ENCODE measurements at regions not wholly inside any gene's neighbourhood (a gene's known extent, or its start where the extent isn't known, plus 50 kb on each side); places are given as distances from the start of the nearest gene placed in this dataset.
A peak's percentile ranks its signal among the peaks of the same experiment; 100 is the strongest.

DNA sequence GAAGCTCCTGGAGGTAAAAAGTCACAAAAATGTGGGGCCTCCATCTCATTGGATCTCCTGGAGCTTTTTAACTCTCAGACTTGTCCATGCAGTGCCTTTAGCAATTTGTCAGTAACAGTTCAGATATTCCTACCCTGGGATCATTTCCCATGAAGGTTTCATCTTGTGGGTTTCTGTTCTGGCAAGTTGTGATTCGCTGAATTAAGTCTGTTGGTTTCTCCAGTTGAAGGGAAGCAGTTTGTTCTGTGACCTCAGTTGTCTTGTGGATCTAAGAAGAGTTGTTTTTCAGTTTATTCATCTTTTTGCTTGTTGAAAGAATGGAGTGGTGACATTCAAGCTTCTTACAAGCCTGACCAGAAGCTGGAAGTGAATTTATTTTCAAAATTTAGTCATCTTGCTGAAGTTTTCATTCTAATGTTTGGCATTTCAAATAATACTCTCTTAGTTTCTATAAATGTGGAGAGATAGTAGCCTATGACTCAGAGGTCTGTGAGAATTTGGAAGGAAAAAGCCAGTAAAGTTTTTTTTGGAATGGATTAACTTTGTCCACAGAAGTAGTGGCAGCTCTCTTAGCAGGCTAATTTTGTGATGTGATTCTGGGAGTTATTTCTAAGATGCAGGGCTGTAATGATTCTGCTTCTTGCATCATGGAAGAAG, 120.1 kb upstream of the CSNK1A1L start:
- Histone ChIP-seq H3K36me3 (ENCODE audit: control insufficient read depth in 3 of 3, insufficient read depth in 3 of 3, low read length in 3 of 3) (no peaks in the 10 kb centered on the region), H3K27me3 (ENCODE audit: control insufficient read depth in 3 of 3, insufficient read depth in 3 of 3, low read length in 3 of 3) (no peaks in the 10 kb centered on the region), H3K27ac (ENCODE audit: low read depth, low read length) (peak overlapping the region; percentile 20), H3K9me3 (ENCODE audit: control insufficient read depth in 3 of 3, low read length in 3 of 3) (peaks cover 0 to 3% (median 0%) of the 10 kb centered on the region in 3 donors), H3K4me1 (ENCODE audit: control insufficient read depth in 3 of 3, insufficient read depth in 3 of 3, low read length in 3 of 3) (no peaks in the 10 kb centered on the region), H3K4me3 (ENCODE audit: low read length in 3 of 3) (no peak overlapping the region), H3K9ac (ENCODE audit: low read depth in 1 of 3, low read length in 3 of 3) (no peak overlapping the region)

GRCh38 chr13:37216331-37216730, 110.9 kb upstream of the CSNK1A1L start:
- Histone ChIP-seq H3K9ac (ENCODE audit: low read depth in 1 of 3, low read length in 3 of 3) (no peak overlapping the region), H3K4me3 (ENCODE audit: low read length in 3 of 3) (no peak overlapping the region), H3K27ac (ENCODE audit: low read depth, low read length) (no peak overlapping the region), H3K9me3 (ENCODE audit: control insufficient read depth in 3 of 3, low read length in 3 of 3) (no peaks in the 10 kb centered on the region), H3K36me3 (ENCODE audit: control insufficient read depth in 3 of 3, insufficient read depth in 3 of 3, low read length in 3 of 3) (no peaks in the 10 kb centered on the region), H3K4me1 (ENCODE audit: control insufficient read depth in 3 of 3, insufficient read depth in 3 of 3, low read length in 3 of 3) (no peaks in the 10 kb centered on the region), H3K27me3 (ENCODE audit: control insufficient read depth in 3 of 3, insufficient read depth in 3 of 3, low read length in 3 of 3) (no peaks in the 10 kb centered on the region)

DNA sequence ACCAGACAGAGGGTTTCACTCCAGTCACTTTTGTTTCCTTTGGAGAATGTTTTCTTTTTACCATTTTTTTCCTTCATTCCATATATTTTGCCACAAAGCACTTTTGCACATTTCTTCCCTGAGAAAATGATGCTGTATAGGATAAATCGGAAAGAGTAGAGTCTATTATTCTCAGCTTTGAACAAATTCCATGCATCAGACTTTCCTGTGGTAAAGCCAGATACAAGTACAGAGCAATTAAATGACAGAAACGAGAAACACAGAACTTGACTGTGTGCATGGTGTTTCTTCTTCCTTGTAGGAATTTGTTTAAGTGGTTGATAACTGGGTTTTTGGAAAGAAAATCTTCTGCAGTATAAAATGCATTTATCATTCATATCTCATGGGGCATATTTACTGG, 107.4 kb upstream of the CSNK1A1L start:
- Histone ChIP-seq H3K4me1 (ENCODE audit: control insufficient read depth in 3 of 3, insufficient read depth in 3 of 3, low read length in 3 of 3) (no peaks in the 10 kb centered on the region), H3K4me3 (ENCODE audit: low read length in 3 of 3) (no peak overlapping the region), H3K9me3 (ENCODE audit: control insufficient read depth in 3 of 3, low read length in 3 of 3) (no peaks in the 10 kb centered on the region), H3K36me3 (ENCODE audit: control insufficient read depth in 3 of 3, insufficient read depth in 3 of 3, low read length in 3 of 3) (no peaks in the 10 kb centered on the region), H3K27ac (ENCODE audit: low read depth, low read length) (no peak overlapping the region), H3K9ac (ENCODE audit: low read depth in 1 of 3, low read length in 3 of 3) (no peak overlapping the region), H3K27me3 (ENCODE audit: control insufficient read depth in 3 of 3, insufficient read depth in 3 of 3, low read length in 3 of 3) (no peaks in the 10 kb centered on the region)

DNA sequence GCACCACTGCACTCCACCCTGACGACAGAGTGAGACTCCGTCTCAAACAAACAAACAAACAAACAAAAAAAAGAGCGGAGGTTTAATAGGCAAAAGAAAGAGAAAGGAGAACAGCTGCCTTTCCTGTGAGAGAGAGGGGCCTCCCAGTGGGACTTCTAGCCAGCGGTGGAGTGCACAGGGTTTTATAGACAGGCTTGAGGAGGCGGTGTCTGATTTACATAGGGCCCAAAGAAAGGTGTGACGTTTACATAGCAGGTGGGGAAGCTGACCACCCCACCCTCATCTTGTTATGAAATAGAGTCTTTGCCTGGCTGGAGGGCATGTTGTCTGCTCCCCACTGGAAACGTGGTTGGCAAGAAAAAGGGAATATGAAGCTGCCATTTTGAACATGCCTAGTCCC, 106.0 kb upstream of the CSNK1A1L start:
- Histone ChIP-seq H3K4me3 (ENCODE audit: low read length in 3 of 3) (no peak overlapping the region), H3K27ac (ENCODE audit: low read depth, low read length) (no peak overlapping the region), H3K27me3 (ENCODE audit: control insufficient read depth in 3 of 3, insufficient read depth in 3 of 3, low read length in 3 of 3) (no peaks in the 10 kb centered on the region), H3K4me1 (ENCODE audit: control insufficient read depth in 3 of 3, insufficient read depth in 3 of 3, low read length in 3 of 3) (no peaks in the 10 kb centered on the region), H3K9me3 (ENCODE audit: control insufficient read depth in 3 of 3, low read length in 3 of 3) (no peaks in the 10 kb centered on the region), H3K36me3 (ENCODE audit: control insufficient read depth in 3 of 3, insufficient read depth in 3 of 3, low read length in 3 of 3) (no peaks in the 10 kb centered on the region), H3K9ac (ENCODE audit: low read depth in 1 of 3, low read length in 3 of 3) (no peak overlapping the region)

DNA sequence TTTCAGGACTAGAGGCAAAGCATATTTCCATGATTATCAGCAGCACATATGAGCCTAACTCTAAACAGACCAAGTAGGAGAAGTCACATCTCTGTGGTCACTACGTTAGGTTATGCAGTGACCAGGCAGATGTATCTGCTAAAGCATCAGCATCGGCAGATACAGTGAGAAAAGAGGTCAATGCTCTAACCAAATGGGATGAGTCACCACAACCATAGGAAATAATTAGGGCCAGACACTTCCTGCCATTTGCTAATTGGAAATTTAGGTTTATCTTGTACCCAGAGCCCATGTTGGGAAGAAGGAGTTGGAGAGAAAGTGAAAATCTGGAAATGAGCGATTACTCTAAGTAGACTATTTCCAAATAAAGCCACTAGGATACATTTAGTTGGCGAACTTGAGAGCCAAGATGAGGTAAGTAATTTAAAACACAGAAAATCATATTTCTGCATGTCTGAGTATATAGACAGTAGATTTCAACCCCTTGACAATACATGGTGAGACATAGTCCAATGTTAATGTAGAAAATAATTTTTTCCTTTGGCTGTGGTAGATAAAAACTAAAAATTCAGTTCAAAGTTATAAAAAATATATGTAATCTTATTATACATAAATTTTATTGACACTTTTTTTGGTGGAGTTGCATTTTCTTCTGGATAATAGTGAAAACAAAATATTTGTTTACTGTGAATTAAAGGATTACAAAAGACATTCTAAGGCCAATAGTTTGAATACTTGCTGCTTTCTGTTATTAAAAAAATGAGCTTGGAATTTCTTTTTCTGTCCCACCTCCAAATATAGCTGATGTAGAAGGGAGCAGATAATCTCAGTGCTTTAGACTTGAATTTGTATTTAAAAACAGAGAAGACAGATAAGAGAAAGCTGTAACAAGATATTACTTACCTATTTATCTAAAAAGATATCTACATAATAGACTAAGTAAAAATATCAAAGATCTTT, 104.4 kb upstream of the CSNK1A1L start:
- Histone ChIP-seq H3K9ac (ENCODE audit: low read depth in 1 of 3, low read length in 3 of 3) (no peak overlapping the region), H3K27me3 (ENCODE audit: control insufficient read depth in 3 of 3, insufficient read depth in 3 of 3, low read length in 3 of 3) (no peaks in the 10 kb centered on the region), H3K9me3 (ENCODE audit: control insufficient read depth in 3 of 3, low read length in 3 of 3) (no peaks in the 10 kb centered on the region), H3K4me1 (ENCODE audit: control insufficient read depth in 3 of 3, insufficient read depth in 3 of 3, low read length in 3 of 3) (no peaks in the 10 kb centered on the region), H3K4me3 (ENCODE audit: low read length in 3 of 3) (no peak overlapping the region), H3K27ac (ENCODE audit: low read depth, low read length) (no peak overlapping the region), H3K36me3 (ENCODE audit: control insufficient read depth in 3 of 3, insufficient read depth in 3 of 3, low read length in 3 of 3) (no peaks in the 10 kb centered on the region)

GRCh38 chr13:37207691-37208451, 102.4 kb upstream of the CSNK1A1L start:
- Histone ChIP-seq H3K9me3 (ENCODE audit: control insufficient read depth in 3 of 3, low read length in 3 of 3) (no peaks in the 10 kb centered on the region), H3K36me3 (ENCODE audit: control insufficient read depth in 3 of 3, insufficient read depth in 3 of 3, low read length in 3 of 3) (no peaks in the 10 kb centered on the region), H3K4me3 (ENCODE audit: low read length in 3 of 3) (no peak overlapping the region), H3K4me1 (ENCODE audit: control insufficient read depth in 3 of 3, insufficient read depth in 3 of 3, low read length in 3 of 3) (no peaks in the 10 kb centered on the region), H3K9ac (ENCODE audit: low read depth in 1 of 3, low read length in 3 of 3) (no peak overlapping the region), H3K27me3 (ENCODE audit: control insufficient read depth in 3 of 3, insufficient read depth in 3 of 3, low read length in 3 of 3) (no peaks in the 10 kb centered on the region), H3K27ac (ENCODE audit: low read depth, low read length) (no peak overlapping the region)

GRCh38 chr13:37202264-37202663, 96.8 kb upstream of the CSNK1A1L start:
- Histone ChIP-seq H3K27ac (ENCODE audit: low read depth, low read length) (no peak overlapping the region), H3K4me1 (ENCODE audit: control insufficient read depth in 3 of 3, insufficient read depth in 3 of 3, low read length in 3 of 3) (no peaks in the 10 kb centered on the region), H3K4me3 (ENCODE audit: low read length in 3 of 3) (no peak overlapping the region), H3K27me3 (ENCODE audit: control insufficient read depth in 3 of 3, insufficient read depth in 3 of 3, low read length in 3 of 3) (no peaks in the 10 kb centered on the region), H3K36me3 (ENCODE audit: control insufficient read depth in 3 of 3, insufficient read depth in 3 of 3, low read length in 3 of 3) (no peaks in the 10 kb centered on the region), H3K9me3 (ENCODE audit: control insufficient read depth in 3 of 3, low read length in 3 of 3) (no peaks in the 10 kb centered on the region), H3K9ac (ENCODE audit: low read depth in 1 of 3, low read length in 3 of 3) (no peak overlapping the region)

DNA sequence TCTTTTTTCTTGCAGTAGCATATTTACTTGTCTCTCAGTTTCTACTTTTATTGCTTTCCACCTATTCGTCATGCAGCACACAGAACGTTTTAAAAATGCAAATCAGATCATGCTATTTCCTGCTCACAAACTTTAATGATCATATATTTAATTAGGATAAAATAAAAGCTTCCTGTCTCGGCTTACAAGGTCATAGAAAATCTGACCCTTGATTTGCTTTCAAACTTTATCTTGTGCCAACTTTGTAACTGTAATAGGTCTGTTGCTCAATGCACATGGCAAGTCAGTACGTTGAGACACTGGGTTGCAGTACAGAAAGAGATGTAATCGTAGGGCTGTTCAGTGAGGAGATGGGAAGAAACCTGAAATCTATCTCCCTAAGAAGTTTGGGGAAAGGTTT, 95.6 kb upstream of the CSNK1A1L start:
- Histone ChIP-seq H3K9me3 (ENCODE audit: control insufficient read depth in 3 of 3, low read length in 3 of 3) (no peaks in the 10 kb centered on the region), H3K27me3 (ENCODE audit: control insufficient read depth in 3 of 3, insufficient read depth in 3 of 3, low read length in 3 of 3) (no peaks in the 10 kb centered on the region), H3K9ac (ENCODE audit: low read depth in 1 of 3, low read length in 3 of 3) (no peak overlapping the region), H3K4me3 (ENCODE audit: low read length in 3 of 3) (no peak overlapping the region), H3K36me3 (ENCODE audit: control insufficient read depth in 3 of 3, insufficient read depth in 3 of 3, low read length in 3 of 3) (no peaks in the 10 kb centered on the region), H3K27ac (ENCODE audit: low read depth, low read length) (no peak overlapping the region), H3K4me1 (ENCODE audit: control insufficient read depth in 3 of 3, insufficient read depth in 3 of 3, low read length in 3 of 3) (no peaks in the 10 kb centered on the region)

DNA sequence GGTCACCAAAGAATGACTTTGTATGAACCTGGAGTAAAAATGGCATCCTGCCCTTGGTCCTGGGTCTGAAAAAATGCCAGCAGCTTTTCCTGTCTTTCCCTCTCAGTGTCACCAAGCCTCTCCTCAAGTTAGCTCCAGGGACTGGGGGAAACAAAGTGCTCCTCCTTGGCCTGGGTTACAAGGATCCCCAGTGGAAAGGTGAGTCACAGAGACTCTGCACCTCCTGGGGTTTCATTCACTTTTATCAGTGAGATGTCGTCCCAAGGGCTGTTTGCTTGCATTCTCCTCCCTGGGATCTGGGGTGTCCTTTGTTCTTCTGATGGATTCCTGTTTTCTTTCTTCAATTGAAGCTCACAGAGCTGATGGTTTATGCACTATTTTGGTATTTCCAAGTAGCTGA, 93.2 kb upstream of the CSNK1A1L start:
- Histone ChIP-seq H3K9ac (ENCODE audit: low read depth in 1 of 3, low read length in 3 of 3) (no peak overlapping the region), H3K27me3 (ENCODE audit: control insufficient read depth in 3 of 3, insufficient read depth in 3 of 3, low read length in 3 of 3) (no peaks in the 10 kb centered on the region)

DNA sequence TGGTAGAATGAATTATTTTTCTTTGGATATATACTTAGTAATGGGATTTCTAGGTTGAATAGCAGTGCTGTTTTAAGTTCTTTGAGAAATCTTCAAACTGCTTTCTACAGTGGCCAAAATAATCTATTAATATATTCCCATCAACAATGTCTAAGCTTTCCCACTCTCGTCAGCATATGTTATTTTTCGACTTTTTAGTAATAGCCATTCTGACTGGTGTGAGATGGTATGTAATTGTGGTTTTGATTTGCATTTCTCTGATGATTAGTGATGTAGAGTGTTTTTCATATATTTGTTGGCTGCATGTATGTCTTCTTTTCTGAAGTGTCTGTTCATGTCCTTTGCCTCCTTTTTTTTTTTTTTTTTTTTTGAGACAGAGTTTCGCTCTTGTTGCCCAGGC, 90.2 kb upstream of the CSNK1A1L start:
- Histone ChIP-seq H3K9me3 (ENCODE audit: control insufficient read depth in 3 of 3, low read length in 3 of 3) (no peaks in the 10 kb centered on the region), H3K9ac (ENCODE audit: low read depth in 1 of 3, low read length in 3 of 3) (no peak overlapping the region), H3K4me1 (ENCODE audit: control insufficient read depth in 3 of 3, insufficient read depth in 3 of 3, low read length in 3 of 3) (no peaks in the 10 kb centered on the region), H3K36me3 (ENCODE audit: control insufficient read depth in 3 of 3, insufficient read depth in 3 of 3, low read length in 3 of 3) (no peaks in the 10 kb centered on the region), H3K27ac (ENCODE audit: low read depth, low read length) (no peak overlapping the region), H3K27me3 (ENCODE audit: control insufficient read depth in 3 of 3, insufficient read depth in 3 of 3, low read length in 3 of 3) (no peaks in the 10 kb centered on the region), H3K4me3 (ENCODE audit: low read length in 3 of 3) (no peak overlapping the region)

More for the DNA sequence above, 93.2 kb upstream of the CSNK1A1L start:
- Histone ChIP-seq H3K36me3 (ENCODE audit: control insufficient read depth in 3 of 3, insufficient read depth in 3 of 3, low read length in 3 of 3) (no peaks in the 10 kb centered on the region), H3K9me3 (ENCODE audit: control insufficient read depth in 3 of 3, low read length in 3 of 3) (no peaks in the 10 kb centered on the region), H3K27ac (ENCODE audit: low read depth, low read length) (no peak overlapping the region), H3K4me1 (ENCODE audit: control insufficient read depth in 3 of 3, insufficient read depth in 3 of 3, low read length in 3 of 3) (no peaks in the 10 kb centered on the region), H3K4me3 (ENCODE audit: low read length in 3 of 3) (no peak overlapping the region)
